Thyroid gland (tissue), 4 donors: ENCODE measurements at regions not wholly inside any gene's neighbourhood (a gene's known extent, or its start where the extent isn't known, plus 50 kb on each side); places are given as distances from the start of the nearest gene placed in this dataset.

ENCODE experiments used
- DNase-seq, 2 donors: peaks; one replicate each; pipeline ENCODE4 v3.0.0-alpha.2; 2019
- H3K27ac ChIP-seq, 3 donors: fragments of 200-600 bp; sonication (generic); 1 replicate in 2 of 3; 2 replicates in 1 of 3; pipeline ENCODE4 v1.5.1; 2016 to 2019; ENCODE audit warnings: mild to moderate bottlenecking in 1 of 3, moderate library complexity in 1 of 3
- H3K27me3 ChIP-seq: fragments of 200-600 bp; sonication (generic); one replicate; pipeline ENCODE4 v1.5.1; 2019
- H3K36me3 ChIP-seq, 2 donors: fragments of 200-600 bp; sonication (generic); one replicate each; pipeline ENCODE4 v1.5.1; 2016 to 2019
- H3K4me1 ChIP-seq, 2 donors: fragments of 200-600 bp; sonication (generic); one replicate each; pipeline ENCODE4 v1.5.1; 2017 to 2019
- H3K4me3 ChIP-seq, 3 donors: fragments of 200-600 bp; sonication (generic); replicated peaks in 1 of 3; 1 replicate in 2 of 3; 2 replicates in 1 of 3; pipeline ENCODE4 v1.5.1; 2016; ENCODE audit warnings: mild to moderate bottlenecking in 1 of 3
- H3K9me3 ChIP-seq: fragments of 200-600 bp; sonication (generic); one replicate; pipeline ENCODE4 v1.5.1; 2017
- CTCF ChIP-seq, 6 experiments: fragments of 200-600 bp in 3 of 6; fragments of 450-650 bp in 3 of 6; sonication (generic) in 3 of 6; IDR thresholded peaks; one replicate each; pipeline ENCODE4 v1.5.1; 2016 to 2019; ENCODE audit warnings: antibody characterized with exemption in 6 of 6, mild to moderate bottlenecking in 2 of 6, inconsistent platforms in 1 of 6, moderate library complexity in 1 of 6
- POLR2A ChIP-seq, 2 donors: fragments of 450-650 bp; IDR thresholded peaks; one replicate each; pipeline ENCODE4 v1.6.1; 2017; ENCODE audit warnings: antibody characterized with exemption in 2 of 2, mild to moderate bottlenecking in 2 of 2, moderate library complexity in 1 of 2
- WGBS, 2 donors: methylation state at CpG; one replicate each; pipeline ENCODE4 v1.1.5; 2017; 5-methylcytosine and 5-hydroxymethylcytosine counted together
- intact Hi-C: fragments of 100-400 bp; cut with DNase I; formaldehyde crosslinking; loops from one replicate; pipeline ENCODE4 v1.15.1; 2023

- H3K27ac ChIP-seq = no peak overlapping the region
- H3K36me3 ChIP-seq = no peaks in the 10 kb centered on the region
- TF ChIP-seq POLR2A (IDR thresholded peaks at IDR 0.05) = no peak
- no peak for TF ChIP-seq CTCF (IDR thresholded peaks at IDR 0.05)
- H3K9me3 ChIP-seq = no peaks in the 10 kb centered on the region
- intact Hi-C loops = no loop called here
- no peaks in the 10 kb centered on the region for H3K27me3 ChIP-seq
- H3K4me1 ChIP-seq = no peaks in the 10 kb centered on the region
- no peak for DNase-seq
- H3K4me3 ChIP-seq = no peak overlapping the region
Measured at GRCh38 chr13:70430256-70430655, 322.0 kb upstream of the KLHL1 start.

GRCh38 chr13:70424928-70425327 lies 316.7 kb upstream of the KLHL1 start:
- intact Hi-C loops = no loop called here
- no peaks in the 10 kb centered on the region for H3K27me3 ChIP-seq
- H3K4me1 ChIP-seq = no peaks in the 10 kb centered on the region
- TF ChIP-seq POLR2A (IDR thresholded peaks at IDR 0.05) (no peak), CTCF (IDR thresholded peaks at IDR 0.05) (no peak)
- DNase-seq = no peak
- no peak overlapping the region for H3K4me3 ChIP-seq
- H3K9me3 ChIP-seq = no peaks in the 10 kb centered on the region
- H3K27ac ChIP-seq = no peak overlapping the region
- H3K36me3 ChIP-seq = no peaks in the 10 kb centered on the region

- Histone ChIP-seq H3K27me3 (no peaks in the 10 kb centered on the region), H3K9me3 (no peaks in the 10 kb centered on the region), H3K36me3 (no peaks in the 10 kb centered on the region), H3K4me3 (no peak overlapping the region), H3K27ac (no peak overlapping the region), H3K4me1 (no peaks in the 10 kb centered on the region)
- WGBS, 2 donors = 72 to 86% methylated on average over 7 of the region's 7 CpGs
- intact Hi-C loops = no loop called here
- no peak for DNase-seq
- TF ChIP-seq POLR2A (IDR thresholded peaks at IDR 0.05) = no peak
- TF ChIP-seq CTCF (IDR thresholded peaks at IDR 0.05) = no peak
Measured at GRCh38 chr13:70424428-70424827, 316.2 kb upstream of the KLHL1 start.

GRCh38 chr13:70415136-70415535 lies 306.9 kb upstream of the KLHL1 start:
- no peaks in the 10 kb centered on the region for H3K4me1 ChIP-seq
- no peak overlapping the region for H3K27ac ChIP-seq
- intact Hi-C loops = no loop called here
- no peak overlapping the region for H3K4me3 ChIP-seq
- no peaks in the 10 kb centered on the region for H3K36me3 ChIP-seq
- H3K27me3 ChIP-seq = no peaks in the 10 kb centered on the region
- TF ChIP-seq POLR2A (IDR thresholded peaks at IDR 0.05) (no peak), CTCF (IDR thresholded peaks at IDR 0.05) (no peak)
- DNase-seq = no peak
- H3K9me3 ChIP-seq = no peaks in the 10 kb centered on the region

- Histone ChIP-seq H3K36me3 (no peaks in the 10 kb centered on the region), H3K4me1 (no peaks in the 10 kb centered on the region), H3K27ac (no peak overlapping the region), H3K27me3 (no peaks in the 10 kb centered on the region), H3K4me3 (no peak overlapping the region), H3K9me3 (no peaks in the 10 kb centered on the region)
- DNase-seq = no peak
- TF ChIP-seq CTCF (IDR thresholded peaks at IDR 0.05) (no peak), POLR2A (IDR thresholded peaks at IDR 0.05) (no peak)
- intact Hi-C loops = no loop called here
- WGBS, 2 donors = 91 to 95% methylated on average over 1 of the region's 1 CpG
Measured at GRCh38 chr13:70408865-70409264, 300.6 kb upstream of the KLHL1 start.
